ENCODE measurements at regions not wholly inside any gene's neighbourhood (a gene's known extent, or its start where the extent isn't known, plus 50 kb on each side); places are given as distances from the start of the nearest gene placed in this dataset.
"Not testable (repeated sequence)": the region's sequence is repeated elsewhere in the genome, so short reads cannot be mapped to it uniquely, and the experiment has no call there.

- peak; percentile 48 for DNase-seq
These were observed 130.5 kb upstream of the VOPP1 start for GRCh38 chr7:55702831-55703230.

DNA sequence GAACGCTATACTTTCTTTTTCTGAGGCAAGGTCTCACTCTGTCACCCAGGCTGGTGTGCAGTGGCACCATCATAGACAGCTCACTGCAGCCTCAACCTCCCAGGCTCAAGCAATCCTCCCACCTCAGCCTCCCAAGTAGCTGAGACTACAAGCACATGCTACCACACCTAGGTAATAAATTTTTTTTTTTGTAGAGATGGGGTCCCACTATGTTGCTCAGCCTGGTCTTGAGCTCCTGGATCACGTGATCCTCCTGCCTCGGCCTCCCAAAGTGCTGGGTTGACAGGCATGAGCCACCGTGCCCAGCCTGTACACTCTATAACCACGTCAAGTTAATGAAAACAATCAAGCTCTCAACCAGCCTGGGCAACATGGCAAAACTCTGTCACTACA is 127.1 kb upstream of the VOPP1 start:
- not testable (repeated sequence) for DNase-seq

GRCh38 chr7:55698607-55699449 is 126.5 kb upstream of the VOPP1 start:
- peak; percentile 58 for DNase-seq

DNA sequence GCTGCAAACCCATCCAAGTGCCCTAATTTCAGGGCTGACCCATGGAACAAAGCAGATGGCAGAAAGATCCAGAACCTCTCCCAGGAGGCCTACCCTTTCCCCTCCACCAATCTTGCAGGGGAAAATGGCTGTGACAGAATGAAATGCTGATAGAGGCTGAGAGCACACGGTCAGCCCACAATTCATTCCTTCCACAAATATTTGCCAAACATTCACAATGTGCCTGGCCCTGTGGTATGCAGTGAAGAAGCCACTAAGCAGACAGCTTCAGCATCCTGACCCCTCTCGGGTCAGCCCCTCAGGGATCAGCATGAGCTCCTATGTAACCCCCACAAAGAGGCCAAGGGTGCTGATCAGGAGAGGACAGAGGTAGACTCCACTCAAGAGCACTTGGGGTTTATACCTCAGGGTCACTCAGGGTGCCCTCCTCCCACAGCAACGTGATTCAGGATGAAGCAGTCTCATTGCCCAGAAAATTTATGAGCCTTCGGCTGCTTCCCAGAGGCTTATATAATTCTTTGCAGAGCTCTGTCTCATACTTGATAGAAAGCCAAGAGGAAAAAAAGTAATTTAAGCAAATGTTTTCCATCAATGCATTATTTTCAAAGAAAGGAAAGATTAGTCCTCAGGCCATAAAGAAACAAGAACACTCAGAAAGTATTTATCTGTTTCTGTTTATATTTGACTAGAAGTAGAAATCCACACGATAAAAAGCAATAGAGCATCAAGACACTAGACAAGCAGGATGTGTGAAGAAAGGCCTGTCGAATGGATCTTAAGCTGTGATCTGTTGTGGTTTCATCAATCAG is 123.8 kb upstream of the VOPP1 start:
- DNase-seq = peak; percentile 83

- not testable (repeated sequence) for DNase-seq
These were observed 122.2 kb upstream of the VOPP1 start for GRCh38 chr7:55694484-55694883.

DNA sequence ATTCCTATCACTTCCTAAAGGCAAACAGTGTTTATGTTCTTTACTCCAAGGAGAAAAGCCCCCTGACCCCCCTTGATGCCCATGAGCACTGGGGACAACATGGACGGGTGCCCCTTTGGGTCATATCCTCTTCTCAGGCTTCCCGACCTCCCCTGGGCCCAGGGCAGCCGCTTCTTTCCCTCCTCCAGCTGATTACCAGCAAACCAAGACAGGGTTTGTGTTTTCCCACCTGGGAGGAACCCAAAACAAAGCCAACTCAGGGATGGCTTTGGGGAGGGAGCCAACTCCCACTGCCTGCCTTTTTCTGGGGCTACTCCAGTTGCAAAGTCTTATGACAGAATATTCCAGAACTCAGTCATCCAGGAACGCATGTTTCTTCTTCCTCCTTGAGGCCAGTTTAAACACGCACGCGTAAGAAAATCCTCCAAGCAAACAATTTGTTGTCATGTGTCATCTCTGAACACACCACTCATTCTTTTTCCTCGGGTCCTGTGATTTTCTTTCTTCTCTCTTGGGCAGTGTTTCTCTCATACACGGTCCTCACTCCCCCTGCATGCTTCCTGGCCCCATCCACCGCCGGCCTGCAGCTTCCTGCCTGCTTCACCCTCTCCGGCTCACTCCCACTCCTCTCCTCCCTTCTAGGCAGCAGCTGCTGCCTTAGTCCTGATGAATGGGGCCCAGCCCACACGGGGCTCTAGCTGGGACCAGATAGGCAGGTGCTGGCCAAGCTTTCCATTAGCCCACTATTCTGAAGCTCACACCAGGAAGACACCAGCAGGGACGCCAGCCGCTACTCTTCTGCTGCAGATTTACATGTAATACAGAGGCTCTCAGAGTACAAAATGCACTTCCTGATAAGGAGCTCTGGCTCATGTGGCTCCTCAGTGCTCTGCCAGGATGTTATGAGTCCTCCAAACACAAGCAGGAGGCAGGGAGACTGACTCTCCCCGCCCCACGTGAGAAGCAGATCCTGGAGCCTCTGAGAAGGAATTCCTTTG is 116.7 kb upstream of the VOPP1 start:
- DNase-seq = peak; percentile 70

- DNase-seq = not testable (repeated sequence)
These were observed 116.0 kb upstream of the VOPP1 start for GRCh38 chr7:55688261-55688660.

DNA sequence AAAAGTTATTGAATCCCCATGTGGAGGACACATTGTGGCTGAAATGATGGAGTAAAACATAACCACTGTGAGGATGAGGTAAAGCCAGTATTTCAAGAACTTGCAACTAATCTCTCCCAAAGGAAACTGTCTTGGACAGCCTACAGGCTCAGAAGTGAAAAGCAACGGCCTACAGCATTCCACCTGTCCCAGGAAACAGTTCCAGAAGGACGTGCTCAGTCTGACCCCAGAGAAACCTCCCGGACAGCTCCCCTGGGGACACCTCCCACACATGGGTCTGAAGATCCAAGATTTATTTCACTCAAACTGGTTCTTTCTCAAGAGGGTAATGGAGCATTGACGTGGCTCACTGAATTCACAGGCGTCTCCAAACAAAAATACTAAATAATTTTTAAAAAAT is 115.0 kb upstream of the VOPP1 start:
- DNase-seq = not testable (repeated sequence)

GRCh38 chr7:55686771-55687170 is 114.5 kb upstream of the VOPP1 start:
- not testable (repeated sequence) for DNase-seq

DNA sequence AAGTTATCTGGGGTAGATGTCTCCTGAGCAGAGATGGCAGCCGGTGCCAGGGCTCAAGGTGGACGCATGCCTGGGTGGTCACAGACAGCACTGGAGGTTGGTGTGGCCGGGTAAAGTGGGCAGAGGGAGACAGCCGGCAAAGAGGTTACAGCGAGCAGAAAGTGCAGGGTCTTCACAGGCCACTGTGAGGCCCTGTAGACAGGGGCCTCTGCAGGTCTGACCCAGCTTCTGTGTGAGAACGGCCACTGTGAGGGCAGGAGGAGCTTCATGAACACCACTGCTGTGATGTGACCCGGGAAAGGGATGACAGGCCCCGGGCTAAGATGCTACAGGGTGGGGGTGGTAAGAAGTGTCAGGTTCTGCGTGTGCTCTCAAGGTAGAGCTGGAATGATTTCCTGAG is 111.2 kb upstream of the VOPP1 start:
- DNase-seq = not testable (repeated sequence)

- DNase-seq = not testable (repeated sequence)
These were observed 103.3 kb upstream of the VOPP1 start for GRCh38 chr7:55675589-55675988.

GRCh38 chr7:55673525-55673924 is 101.2 kb upstream of the VOPP1 start:
- DNase-seq = not testable (repeated sequence)

GRCh38 chr7:55672084-55672483 is 99.8 kb upstream of the VOPP1 start:
- DNase-seq = not testable (repeated sequence)

GRCh38 chr7:55657654-55658053 is 85.4 kb upstream of the VOPP1 start:
- no peak for DNase-seq

DNA sequence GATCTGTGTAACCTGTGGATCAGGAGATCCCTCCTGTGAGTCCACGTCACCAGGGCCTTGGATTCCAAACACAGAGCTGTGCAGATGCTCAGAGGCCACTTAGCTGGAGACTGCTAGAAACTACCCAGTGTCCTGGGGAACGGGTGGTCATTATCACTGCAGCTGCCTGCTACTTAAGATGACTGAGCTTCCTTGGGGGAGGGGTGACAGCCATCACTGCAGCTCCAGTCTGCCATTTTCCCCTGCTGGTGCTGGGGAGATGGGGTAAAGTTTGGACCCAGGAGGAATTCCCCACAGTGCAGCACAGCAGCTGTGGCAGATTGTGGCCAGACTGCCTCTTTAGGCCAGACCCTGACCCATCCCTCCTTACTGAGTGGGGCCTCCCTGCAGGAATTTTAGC is 78.8 kb upstream of the VOPP1 start:
- DNase-seq = no peak

- DNase-seq = no peak
These were observed 76.9 kb upstream of the VOPP1 start for GRCh38 chr7:55649238-55649637.

- no peak for DNase-seq
These were observed 72.3 kb upstream of the VOPP1 start for GRCh38 chr7:55644567-55644966.

GRCh38 chr7:55642266-55642665 is 70.0 kb upstream of the VOPP1 start:
- DNase-seq = no peak

DNA sequence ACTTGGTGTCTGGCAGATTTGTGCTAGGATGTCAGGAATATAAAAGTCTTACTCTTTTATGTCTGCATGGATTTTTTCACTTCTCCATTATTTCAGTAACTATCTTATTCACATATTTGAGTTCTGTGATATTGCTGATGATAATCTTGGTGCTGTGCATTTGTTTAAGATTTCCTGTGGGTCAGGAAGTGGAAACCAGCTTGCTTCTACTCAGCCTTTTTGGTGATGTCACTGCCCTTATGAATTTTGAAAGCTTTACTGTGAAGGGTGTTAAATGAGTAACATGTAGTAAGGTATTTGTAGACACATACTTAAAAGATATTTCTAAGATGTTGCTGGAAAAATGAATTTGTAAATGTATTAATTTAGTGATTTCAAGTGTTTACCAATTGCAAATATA is 69.5 kb upstream of the VOPP1 start:
- DNase-seq = peak; percentile 4

GRCh38 chr7:55641273-55641691 is 69.0 kb upstream of the VOPP1 start:
- peak; percentile 80 for DNase-seq

DNA sequence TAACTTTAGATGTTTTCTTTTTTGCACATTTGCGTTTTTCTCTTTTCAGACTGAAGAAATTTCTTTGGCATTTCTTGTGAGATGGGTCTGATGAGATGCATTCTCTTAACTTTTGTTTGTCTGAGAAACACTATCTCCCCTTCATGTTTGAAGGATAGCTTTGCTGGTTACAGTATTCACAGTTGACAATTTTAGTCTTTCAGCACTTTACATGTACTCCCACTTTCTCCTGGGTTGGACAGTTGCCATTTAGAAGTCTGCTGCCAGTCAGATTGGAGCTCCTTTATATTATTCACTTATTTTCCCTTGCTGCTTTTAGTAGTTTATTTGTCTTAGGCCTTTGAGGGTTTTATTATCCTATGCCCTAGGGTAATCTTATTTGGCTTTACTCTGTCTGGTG is 67.3 kb upstream of the VOPP1 start:
- DNase-seq = no peak

DNA sequence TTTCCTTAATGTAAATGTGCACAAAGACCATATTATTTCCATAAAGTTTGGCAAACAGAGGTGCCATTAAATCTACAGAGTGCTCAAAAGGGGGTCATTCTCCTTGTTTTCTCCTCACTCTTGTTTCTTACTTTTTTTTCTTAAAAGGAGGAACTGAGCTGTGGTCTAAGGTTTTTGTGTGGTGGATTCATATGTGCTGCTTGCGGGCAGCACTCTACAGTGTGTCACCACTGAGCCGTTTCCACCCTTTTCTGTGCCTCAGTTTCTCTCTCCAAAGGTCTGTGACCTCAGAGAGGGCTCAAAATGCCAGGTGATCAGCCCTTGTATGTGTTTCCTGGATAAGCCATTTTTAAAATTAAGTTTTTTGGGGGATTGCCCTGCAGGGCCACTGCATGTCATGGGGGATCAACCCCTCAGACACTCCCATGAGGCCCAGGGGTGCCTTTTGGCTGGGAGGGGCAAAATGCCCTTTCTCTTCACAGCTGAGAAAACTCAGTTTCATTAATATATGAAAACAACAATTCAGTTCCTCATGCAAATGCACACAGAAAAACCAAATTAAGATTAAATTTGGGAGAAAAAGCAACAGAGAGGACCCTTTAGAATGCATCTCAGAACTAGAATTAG is 56.9 kb upstream of the VOPP1 start:
- DNase-seq = no peak

Measured in fibroblast of skin of right biceps (primary cell).